ENCODE measurements at regions not wholly inside any gene's neighbourhood (a gene's known extent, or its start where the extent isn't known, plus 50 kb on each side); places are given as distances from the start of the nearest gene placed in this dataset.

- no peaks in the 10 kb centered on the region for H3K27me3 Mint-ChIP-seq
- H3K9me3 Mint-ChIP-seq: peaks cover 5% of the 10 kb centered on the region
- no peak overlapping the region for H3K27ac ChIP-seq (ENCODE audit: low read depth in 1 of 2, low read length in 2 of 2)
- CTCF ChIA-PET: no interaction called here
- H3K4me1 Mint-ChIP-seq (ENCODE audit: low read depth): no peaks in the 10 kb centered on the region
- H3K36me3 ChIP-seq (ENCODE audit: insufficient read depth, low read length): no peaks in the 10 kb centered on the region
- H3K4me3 Mint-ChIP-seq: no peak overlapping the region
- no peak overlapping the region for H3K27ac Mint-ChIP-seq
- intact Hi-C loops (cut with DNase I, micrococcal nuclease): no loop called here
- POLR2A ChIA-PET: no interaction called here
- DNase-seq (no peak), ATAC-seq (ENCODE audit: poor library complexity) (no peak)
- H3K4me1 ChIP-seq (ENCODE audit: insufficient read depth, low read length): no peaks in the 10 kb centered on the region
- TF ChIP-seq, protein P1, sequence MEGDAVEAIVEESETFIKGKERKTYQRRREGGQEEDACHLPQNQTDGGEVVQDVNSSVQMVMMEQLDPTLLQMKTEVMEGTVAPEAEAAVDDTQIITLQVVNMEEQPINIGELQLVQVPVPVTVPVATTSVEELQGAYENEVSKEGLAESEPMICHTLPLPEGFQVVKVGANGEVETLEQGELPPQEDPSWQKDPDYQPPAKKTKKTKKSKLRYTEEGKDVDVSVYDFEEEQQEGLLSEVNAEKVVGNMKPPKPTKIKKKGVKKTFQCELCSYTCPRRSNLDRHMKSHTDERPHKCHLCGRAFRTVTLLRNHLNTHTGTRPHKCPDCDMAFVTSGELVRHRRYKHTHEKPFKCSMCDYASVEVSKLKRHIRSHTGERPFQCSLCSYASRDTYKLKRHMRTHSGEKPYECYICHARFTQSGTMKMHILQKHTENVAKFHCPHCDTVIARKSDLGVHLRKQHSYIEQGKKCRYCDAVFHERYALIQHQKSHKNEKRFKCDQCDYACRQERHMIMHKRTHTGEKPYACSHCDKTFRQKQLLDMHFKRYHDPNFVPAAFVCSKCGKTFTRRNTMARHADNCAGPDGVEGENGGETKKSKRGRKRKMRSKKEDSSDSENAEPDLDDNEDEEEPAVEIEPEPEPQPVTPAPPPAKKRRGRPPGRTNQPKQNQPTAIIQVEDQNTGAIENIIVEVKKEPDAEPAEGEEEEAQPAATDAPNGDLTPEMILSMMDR (IDR thresholded peaks at IDR 0.05): no peak
- no peaks in the 10 kb centered on the region for H3K27me3 ChIP-seq (ENCODE audit: control insufficient read depth in 1 of 2, insufficient read depth in 2 of 2, low read length in 2 of 2)
- H3K4me3 ChIP-seq (ENCODE audit: low read length): no peak overlapping the region
- no peaks in the 10 kb centered on the region for H3K36me3 Mint-ChIP-seq (ENCODE audit: low read depth)
- H3K9me3 ChIP-seq (ENCODE audit: control insufficient read depth in 1 of 2, insufficient read depth in 1 of 2, low read length in 2 of 2): peaks cover 10 to 19% of the 10 kb centered on the region in 2 experiments
These were observed 106.0 kb upstream of the TRIM24 start for GRCh38 chr7:138354066-138354465.

- H3K27ac Mint-ChIP-seq: no peak overlapping the region
- ATAC-seq (ENCODE audit: poor library complexity): no peak
These were observed 104.8 kb upstream of the TRIM24 start for GRCh38 chr7:138355254-138355653.

DNA sequence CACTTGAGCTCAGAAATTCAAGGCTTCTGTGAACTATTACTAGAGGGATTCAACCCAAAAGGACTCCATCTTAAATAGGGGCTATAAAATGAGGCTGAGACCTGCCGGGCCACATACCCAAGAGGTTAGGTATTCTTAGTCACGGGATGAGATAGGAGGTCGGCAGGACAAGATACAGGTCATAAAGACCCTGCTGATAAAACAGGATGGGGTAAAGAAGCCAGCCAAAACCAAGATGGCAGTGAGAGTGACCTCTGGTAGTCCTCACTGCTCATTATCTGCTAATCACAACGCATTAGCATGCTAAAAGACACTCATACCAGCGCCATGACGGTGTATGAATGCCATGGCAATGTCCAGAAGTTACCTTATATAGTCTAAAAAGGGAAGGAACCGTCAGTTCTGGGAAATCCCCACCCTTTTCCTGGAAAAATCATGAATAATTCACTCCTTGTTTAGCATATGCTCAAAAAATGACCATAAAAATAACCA is 101.2 kb upstream of the TRIM24 start:
- ChIA-PET CTCF (no interaction called here), POLR2A (no interaction called here)
- intact Hi-C loops (cut with DNase I, micrococcal nuclease): no loop called here
- Histone ChIP-seq H3K4me3 (ENCODE audit: low read length) (no peak overlapping the region), H3K27ac (ENCODE audit: low read depth in 1 of 2, low read length in 2 of 2) (no peak overlapping the region), H3K27me3 (ENCODE audit: control insufficient read depth in 1 of 2, insufficient read depth in 2 of 2, low read length in 2 of 2) (no peaks in the 10 kb centered on the region), H3K9me3 (ENCODE audit: control insufficient read depth in 1 of 2, insufficient read depth in 1 of 2, low read length in 2 of 2) (peaks cover 0 to 6% of the 10 kb centered on the region in 2 experiments), H3K36me3 (ENCODE audit: insufficient read depth, low read length) (no peaks in the 10 kb centered on the region), H3K4me1 (ENCODE audit: insufficient read depth, low read length) (no peaks in the 10 kb centered on the region)
- Mint-ChIP-seq H3K4me3 (no peak overlapping the region), H3K27me3 (no peaks in the 10 kb centered on the region), H3K9me3 (peaks cover 2% of the 10 kb centered on the region), H3K27ac (no peak overlapping the region), H3K4me1 (ENCODE audit: low read depth) (no peaks in the 10 kb centered on the region), H3K36me3 (ENCODE audit: low read depth) (no peaks in the 10 kb centered on the region)
- no peak for DNase-seq
- no peak for ATAC-seq (ENCODE audit: poor library complexity)
- TF ChIP-seq, protein P1 (IDR thresholded peaks at IDR 0.05): no peak

More at GRCh38 chr7:138355254-138355653, 104.8 kb upstream of the TRIM24 start:
- intact Hi-C loops (cut with DNase I, micrococcal nuclease): no loop called here
- H3K27me3 Mint-ChIP-seq: no peaks in the 10 kb centered on the region
- peaks cover 2% of the 10 kb centered on the region for H3K9me3 Mint-ChIP-seq
- ChIA-PET POLR2A (no interaction called here), CTCF (no interaction called here)
- no peak overlapping the region for H3K4me3 Mint-ChIP-seq
- no peaks in the 10 kb centered on the region for H3K27me3 ChIP-seq (ENCODE audit: control insufficient read depth in 1 of 2, insufficient read depth in 2 of 2, low read length in 2 of 2)
- H3K9me3 ChIP-seq (ENCODE audit: control insufficient read depth in 1 of 2, insufficient read depth in 1 of 2, low read length in 2 of 2): peaks cover 9 to 17% of the 10 kb centered on the region in 2 experiments
- no peak for DNase-seq
- no peaks in the 10 kb centered on the region for H3K4me1 Mint-ChIP-seq (ENCODE audit: low read depth)
- TF ChIP-seq, protein P1 (IDR thresholded peaks at IDR 0.05): no peak
- H3K36me3 ChIP-seq (ENCODE audit: insufficient read depth, low read length): no peaks in the 10 kb centered on the region
- no peaks in the 10 kb centered on the region for H3K4me1 ChIP-seq (ENCODE audit: insufficient read depth, low read length)
- no peak overlapping the region for H3K27ac ChIP-seq (ENCODE audit: low read depth in 1 of 2, low read length in 2 of 2)
- no peaks in the 10 kb centered on the region for H3K36me3 Mint-ChIP-seq (ENCODE audit: low read depth)
- no peak overlapping the region for H3K4me3 ChIP-seq (ENCODE audit: low read length)

All from CD4-positive, alpha-beta T cell (primary cell).